ENCODE measurements at regions not wholly inside any gene's neighbourhood (a gene's known extent, or its start where the extent isn't known, plus 50 kb on each side); places are given as distances from the start of the nearest gene placed in this dataset.

DNA sequence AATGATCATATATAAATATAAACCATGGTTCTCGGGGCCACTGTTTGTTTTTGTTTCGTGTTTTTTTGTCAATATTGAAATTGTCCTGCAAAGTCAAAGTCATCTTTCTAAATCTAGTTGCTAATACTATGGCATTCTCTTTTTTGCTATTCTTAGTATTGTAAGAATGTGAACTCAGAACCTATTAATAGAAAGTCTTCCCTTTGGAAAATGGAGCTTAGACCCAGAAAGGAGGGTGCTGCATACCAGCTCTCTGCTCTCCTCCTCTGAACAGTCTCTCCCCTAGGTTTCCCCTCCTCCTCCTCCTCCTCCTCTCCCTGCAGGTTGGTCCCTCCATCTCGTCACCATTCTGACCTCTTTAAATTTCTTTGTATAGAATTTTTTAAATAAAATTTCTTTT is 150.4 kb upstream of the CCN2 start:
- no peak for DNase-seq
- TF ChIP-seq, protein P1, sequence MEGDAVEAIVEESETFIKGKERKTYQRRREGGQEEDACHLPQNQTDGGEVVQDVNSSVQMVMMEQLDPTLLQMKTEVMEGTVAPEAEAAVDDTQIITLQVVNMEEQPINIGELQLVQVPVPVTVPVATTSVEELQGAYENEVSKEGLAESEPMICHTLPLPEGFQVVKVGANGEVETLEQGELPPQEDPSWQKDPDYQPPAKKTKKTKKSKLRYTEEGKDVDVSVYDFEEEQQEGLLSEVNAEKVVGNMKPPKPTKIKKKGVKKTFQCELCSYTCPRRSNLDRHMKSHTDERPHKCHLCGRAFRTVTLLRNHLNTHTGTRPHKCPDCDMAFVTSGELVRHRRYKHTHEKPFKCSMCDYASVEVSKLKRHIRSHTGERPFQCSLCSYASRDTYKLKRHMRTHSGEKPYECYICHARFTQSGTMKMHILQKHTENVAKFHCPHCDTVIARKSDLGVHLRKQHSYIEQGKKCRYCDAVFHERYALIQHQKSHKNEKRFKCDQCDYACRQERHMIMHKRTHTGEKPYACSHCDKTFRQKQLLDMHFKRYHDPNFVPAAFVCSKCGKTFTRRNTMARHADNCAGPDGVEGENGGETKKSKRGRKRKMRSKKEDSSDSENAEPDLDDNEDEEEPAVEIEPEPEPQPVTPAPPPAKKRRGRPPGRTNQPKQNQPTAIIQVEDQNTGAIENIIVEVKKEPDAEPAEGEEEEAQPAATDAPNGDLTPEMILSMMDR (IDR thresholded peaks at IDR 0.05) = no peak
- no peak for TF ChIP-seq POLR2A (IDR thresholded peaks at IDR 0.05)
- no peaks in the 10 kb centered on the region for H3K4me1 ChIP-seq
- H3K4me3 ChIP-seq (replicated peaks in 1 of 3) = no peak overlapping the region
- H3K27ac ChIP-seq = no peak overlapping the region
- H3K27me3 ChIP-seq = no peaks in the 10 kb centered on the region
- H3K9me3 ChIP-seq = no peaks in the 10 kb centered on the region
- WGBS, 2 donors = 82 to 89% methylated on average over 3 of the region's 3 CpGs
- no peaks in the 10 kb centered on the region for H3K36me3 ChIP-seq
- intact Hi-C loops (cut with DNase I) = no loop called here

DNA sequence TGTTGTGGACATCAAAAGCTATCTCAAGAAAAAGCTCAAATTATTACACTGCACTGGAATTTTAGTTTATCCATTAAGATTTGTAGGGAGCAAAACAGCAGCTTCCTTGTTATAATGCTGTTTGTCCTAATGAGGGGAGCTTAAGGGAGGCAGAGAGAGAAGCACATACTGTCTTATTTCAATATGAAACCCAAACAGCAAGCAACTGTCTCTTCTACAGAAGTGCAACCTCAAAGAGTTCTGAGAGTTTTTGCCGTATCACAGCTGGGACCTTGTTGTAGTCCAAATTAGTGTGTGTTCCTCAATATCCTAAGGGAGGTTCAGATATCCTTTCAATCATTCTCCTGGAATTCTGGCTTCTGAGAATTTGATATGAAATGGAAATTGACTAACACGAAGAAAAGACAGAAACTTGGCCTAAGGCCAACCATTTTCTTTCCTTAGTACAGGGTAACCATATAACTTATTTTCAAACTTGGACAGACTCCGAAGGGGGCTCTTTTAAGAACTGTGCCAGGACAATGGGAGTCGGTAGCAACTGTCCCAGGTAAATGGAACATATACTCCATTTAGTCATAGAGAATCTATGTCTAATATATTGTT is 149.3 kb upstream of the CCN2 start:
- no peak for TF ChIP-seq POLR2A (IDR thresholded peaks at IDR 0.05)
- TF ChIP-seq, protein P1 (IDR thresholded peaks at IDR 0.05) = no peak
- Histone ChIP-seq H3K36me3 (no peaks in the 10 kb centered on the region), H3K4me3 (replicated peaks in 1 of 3) (no peak overlapping the region), H3K4me1 (no peaks in the 10 kb centered on the region), H3K27ac (no peak overlapping the region), H3K9me3 (no peaks in the 10 kb centered on the region), H3K27me3 (no peaks in the 10 kb centered on the region)
- DNase-seq = no peak
- WGBS, 2 donors = 87% methylated on average over 4 of the region's 4 CpGs
- intact Hi-C loops (cut with DNase I) = no loop called here

DNA sequence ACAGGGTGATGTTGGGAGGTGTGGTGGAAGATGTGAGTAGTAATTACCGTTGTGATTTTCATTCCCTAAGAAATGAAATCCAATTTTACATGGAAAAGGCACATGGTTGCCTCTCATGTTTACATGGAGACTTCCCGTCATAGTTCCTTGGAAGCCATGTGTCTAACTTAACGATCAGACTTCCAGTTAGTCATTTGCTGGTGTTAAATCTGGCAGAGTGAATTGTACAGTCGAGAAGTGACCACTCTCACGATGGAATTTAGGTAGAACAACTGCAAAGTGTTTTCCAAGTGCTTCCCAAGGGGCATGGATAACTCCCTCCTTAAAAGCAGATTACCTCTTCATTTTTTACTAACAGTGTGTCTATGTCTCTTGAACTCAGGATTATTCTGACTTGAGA is 145.8 kb upstream of the CCN2 start:
- Histone ChIP-seq H3K27me3 (no peaks in the 10 kb centered on the region), H3K4me3 (replicated peaks in 1 of 3) (no peak overlapping the region), H3K27ac (no peak overlapping the region), H3K36me3 (no peaks in the 10 kb centered on the region), H3K4me1 (no peaks in the 10 kb centered on the region), H3K9me3 (no peaks in the 10 kb centered on the region)
- no peak for DNase-seq
- WGBS, 2 donors = 73 to 84% methylated on average over 5 of the region's 5 CpGs
- intact Hi-C loops (cut with DNase I) = no loop called here
- TF ChIP-seq, protein P1 (IDR thresholded peaks at IDR 0.05) = no peak
- TF ChIP-seq POLR2A (IDR thresholded peaks at IDR 0.05) = no peak

DNA sequence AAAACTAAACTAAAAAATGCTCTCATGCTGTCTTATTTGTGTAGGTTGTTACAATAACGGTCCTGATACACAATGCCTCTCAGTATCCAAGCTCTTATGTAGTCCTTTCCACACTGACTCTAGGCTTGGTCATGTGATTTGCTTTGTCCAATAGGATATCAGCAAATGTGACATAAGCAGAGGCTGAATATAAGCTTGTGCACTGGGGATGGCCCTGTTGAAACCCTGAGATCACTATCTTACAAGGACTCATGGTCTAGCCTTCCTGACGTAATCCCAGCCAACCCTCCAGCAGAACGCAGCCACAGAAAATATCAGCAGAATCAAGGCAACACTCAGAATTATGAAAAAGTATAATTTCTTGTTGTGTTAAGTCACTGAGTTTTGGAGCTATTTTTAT is 145.1 kb upstream of the CCN2 start:
- TF ChIP-seq POLR2A (IDR thresholded peaks at IDR 0.05) = no peak
- TF ChIP-seq, protein P1 (IDR thresholded peaks at IDR 0.05) = no peak
- H3K4me3 ChIP-seq (replicated peaks in 1 of 3) = no peak overlapping the region

DNA sequence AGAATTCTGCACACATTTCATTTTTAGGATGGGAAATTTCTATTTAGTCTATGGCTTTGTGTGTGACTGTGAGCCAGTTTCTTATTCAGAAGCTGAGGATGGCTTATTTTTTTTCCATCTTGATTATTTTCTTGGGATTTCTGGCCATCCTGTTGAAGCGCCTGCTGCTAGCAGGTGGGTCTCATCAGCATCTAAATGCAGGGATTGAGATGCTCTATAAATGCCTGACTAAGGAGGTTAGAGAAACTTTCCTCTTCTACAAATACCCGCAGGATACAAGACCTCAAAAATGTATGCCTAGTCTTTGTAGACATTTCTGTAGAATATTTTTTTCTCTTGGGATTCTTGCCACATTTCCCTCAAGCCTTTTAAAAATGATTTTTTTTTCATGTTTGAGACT is 138.0 kb upstream of the CCN2 start:
- H3K27ac ChIP-seq = no peak overlapping the region
- no peaks in the 10 kb centered on the region for H3K9me3 ChIP-seq
- no peaks in the 10 kb centered on the region for H3K36me3 ChIP-seq
- TF ChIP-seq, protein P1 (IDR thresholded peaks at IDR 0.05) = no peak
- TF ChIP-seq POLR2A (IDR thresholded peaks at IDR 0.05) = no peak
- no peaks in the 10 kb centered on the region for H3K27me3 ChIP-seq
- DNase-seq = no peak
- 89 to 91% methylated on average over 2 of the region's 2 CpGs for WGBS, 2 donors
- H3K4me1 ChIP-seq = peaks cover 0 to 8% of the 10 kb centered on the region in 2 donors
- intact Hi-C loops (cut with DNase I) = no loop called here
- no peak overlapping the region for H3K4me3 ChIP-seq (replicated peaks in 1 of 3)

More for the DNA sequence above, 145.1 kb upstream of the CCN2 start:
- no peak for DNase-seq
- Histone ChIP-seq H3K27ac (no peak overlapping the region), H3K9me3 (no peaks in the 10 kb centered on the region), H3K36me3 (no peaks in the 10 kb centered on the region), H3K27me3 (no peaks in the 10 kb centered on the region), H3K4me1 (no peaks in the 10 kb centered on the region)
- 73 to 83% methylated on average over 3 of the region's 3 CpGs for WGBS, 2 donors
- intact Hi-C loops (cut with DNase I) = no loop called here

All from thyroid gland (tissue), 4 donors.